GM12878 (cell line): ENCODE measurements at regions not wholly inside any gene's neighbourhood (a gene's known extent, or its start where the extent isn't known, plus 50 kb on each side); places are given as distances from the start of the nearest gene placed in this dataset.

Experiments
- ATAC-seq: fragments of 200-7000 bp; cut with Tn5 transposase; 3 replicates; pipeline ENCODE4 v1.9.1; 2020; ENCODE audit warnings: mild to moderate bottlenecking, moderate library complexity
- BruUV-seq: library from RNA; stranded (reverse); fragments of 400-500 nt; replicated peaks from 2 replicates; lab custom pipeline; 2021; lab: Mats Ljungman, UMichigan
- CTCF ChIA-PET: fragments of 300-600 bp; sonication (Branson Sonifier 250); formaldehyde crosslinking; extraction: SDS; loops from one replicate; lab custom pipeline; 2021; ENCODE audit warnings: inconsistent platforms; lab: Yijun Ruan, JAX
- POLR2A ChIA-PET: fragments of 350-600 bp; formaldehyde crosslinking; extraction: SDS; loops from one replicate; lab custom pipeline; 2021; ENCODE audit warnings: inconsistent platforms; lab: Charles Lee
- RAD21 ChIA-PET: fragments of 300-600 bp; sonication (Branson Sonifier 250); formaldehyde crosslinking; loops from one replicate; lab custom pipeline; 2023; ENCODE audit warnings: antibody characterized with exemption; ENCODE audit not compliant: unreplicated experiment; lab: Charles Lee
- SMC1A ChIA-PET: fragments of 300-600 bp; sonication (Branson Sonifier 250); formaldehyde crosslinking; loops from one replicate; lab custom pipeline; 2023; ENCODE audit not compliant: unreplicated experiment, uncharacterized antibody; lab: Charles Lee
- DNase-seq: peaks from one replicate; pipeline ENCODE4 v3.0.0-alpha.2; 2011; ENCODE audit warnings: low read depth, low spot score
- FAIRE-seq: peaks from 3 replicates; lab custom pipeline; 2011; peaks lifted over from hg19 to GRCh38; lab: Jason Lieb, UNC
- H2AFZ ChIP-seq: 2 replicates; pipeline ENCODE4 v1.6.0; 2011; ENCODE audit warnings: low read depth, low read length, control low read depth; ENCODE audit not compliant: control insufficient read depth
- H3K27ac ChIP-seq: 2 replicates; pipeline ENCODE4 v1.5.1; 2011; ENCODE audit warnings: control low read depth; ENCODE audit not compliant: control insufficient read depth, insufficient read depth
- H3K27me3 ChIP-seq, 2 experiments: replicated peaks in 1 of 2; 2 replicates each; pipeline versions ENCODE4 v1.6.0 to v1.6.1; 2011; ENCODE audit warnings: low read length in 1 of 2; ENCODE audit not compliant: control insufficient read depth in 2 of 2, insufficient read depth in 2 of 2
- H3K36me3 ChIP-seq, 2 experiments: 2 replicates each; pipeline ENCODE4 v1.5.1; 2011; ENCODE audit warnings: low read length in 1 of 2; ENCODE audit not compliant: control insufficient read depth in 2 of 2, insufficient read depth in 2 of 2
- H3K4me1 ChIP-seq: 2 replicates; pipeline ENCODE4 v1.6.1; 2011; ENCODE audit warnings: mild to moderate bottlenecking, low read length, moderate library complexity, mixed read lengths; ENCODE audit not compliant: control insufficient read depth, insufficient read depth
- H3K4me2 ChIP-seq: 2 replicates; pipeline ENCODE4 v1.6.0; 2011; ENCODE audit warnings: control low read depth; ENCODE audit not compliant: control insufficient read depth, insufficient read depth
- H3K4me3 ChIP-seq: fragments of 200-600 bp; sonication (generic); 2 replicates; pipeline ENCODE4 v1.5.1; 2016
- H3K79me2 ChIP-seq: 2 replicates; pipeline ENCODE4 v1.6.0; 2011; ENCODE audit warnings: low read length; ENCODE audit not compliant: control insufficient read depth, insufficient read depth
- H3K9ac ChIP-seq: 2 replicates; pipeline ENCODE4 v1.8.0; 2011; ENCODE audit warnings: low read length, control low read depth, mixed read lengths; ENCODE audit not compliant: control insufficient read depth, insufficient read depth
- H3K9me3 ChIP-seq: replicated peaks from 3 replicates; pipeline ENCODE4 v1.5.1; 2011; ENCODE audit warnings: mild to moderate bottlenecking, low read length; ENCODE audit not compliant: control insufficient read depth, insufficient read depth
- H4K20me1 ChIP-seq: 2 replicates; pipeline ENCODE4 v1.6.0; 2011; ENCODE audit not compliant: control insufficient read depth, insufficient read depth
- BRCA1 ChIP-seq: IDR thresholded peaks from 2 replicates; pipeline ENCODE4 v1.6.1; 2011; ENCODE audit warnings: low read depth, low read length, improper control_type of control experiment
- CBFB ChIP-seq: IDR thresholded peaks from 2 replicates; pipeline ENCODE4 v1.6.1; 2016; ENCODE audit warnings: antibody characterized with exemption, low read depth
- RAD21 ChIP-seq: IDR thresholded peaks from 2 replicates; pipeline ENCODE4 v1.6.1; 2011; ENCODE audit warnings: mild to moderate bottlenecking, low read depth, low read length, moderate library complexity; ENCODE audit not compliant: insufficient read depth
- SMC3 ChIP-seq: IDR thresholded peaks from 2 replicates; pipeline ENCODE4 v1.6.1; 2011; ENCODE audit warnings: low read length, improper control_type of control experiment, borderline replicate concordance
- TCF7 ChIP-seq: IDR thresholded peaks from 2 replicates; pipeline ENCODE4 v1.6.1; 2014; ENCODE audit warnings: antibody characterized with exemption, borderline replicate concordance
- YY1 ChIP-seq: IDR thresholded peaks from 2 replicates; pipeline ENCODE4 v1.6.1; 2011; ENCODE audit warnings: low read depth, mild to moderate bottlenecking, low read length
- ZNF207 ChIP-seq: fragments of 450-650 bp; IDR thresholded peaks from 2 replicates; pipeline ENCODE4 v1.6.1; 2014; ENCODE audit warnings: antibody characterized with exemption, mild to moderate bottlenecking, borderline replicate concordance
- ZNF384 ChIP-seq: IDR thresholded peaks from 2 replicates; pipeline ENCODE4 v1.6.1; 2012; ENCODE audit warnings: low read depth, mild to moderate bottlenecking, low read length, improper control_type of control experiment, borderline replicate concordance
- whole genome bisulfite sequencing: methylation state at CpG from one replicate; pipeline ENCODE4 v1.1.6; 2016; ENCODE audit warnings: low lambda C conversion rate; ENCODE audit not compliant: insufficient replicate concordance, insufficient coverage; ENCODE audit errors: missing lambda C conversion rate; 5-methylcytosine and 5-hydroxymethylcytosine counted together
- in situ Hi-C: fragments of 300-500 bp; cut with MboI; formaldehyde crosslinking; loops from 9 replicates; pipeline ENCODE4 v1.14.3; 2018; ENCODE audit warnings: mixed read lengths
- intact Hi-C: fragments of 100-400 bp; cut with micrococcal nuclease; formaldehyde crosslinking; loops from one replicate; pipeline ENCODE4 v1.14.2; 2022; ENCODE audit not compliant: unreplicated experiment
- TF ChIP-seq, protein P1 (sequence below): fragments of 450-650 bp; IDR thresholded peaks from 2 replicates; pipeline ENCODE4 v1.6.1; 2017; ENCODE audit warnings: antibody characterized with exemption, mild to moderate bottlenecking, moderate library complexity
- TF ChIP-seq, protein P2 (sequence below), 3 experiments: IDR thresholded peaks in 2 of 3; conservative IDR thresholded peaks in 1 of 3; 2 replicates each; pipeline ENCODE4 v1.5.1; 2011; ENCODE audit warnings: low read depth in 3 of 3, low read length in 3 of 3, mild to moderate bottlenecking in 3 of 3, control low read depth in 2 of 3, moderate library complexity in 2 of 3, inconsistent platforms in 1 of 3, mixed read lengths in 1 of 3; ENCODE audit not compliant: control insufficient read depth in 2 of 3, insufficient read depth in 1 of 3; ENCODE audit errors: extremely low read depth in 1 of 3

DNA sequence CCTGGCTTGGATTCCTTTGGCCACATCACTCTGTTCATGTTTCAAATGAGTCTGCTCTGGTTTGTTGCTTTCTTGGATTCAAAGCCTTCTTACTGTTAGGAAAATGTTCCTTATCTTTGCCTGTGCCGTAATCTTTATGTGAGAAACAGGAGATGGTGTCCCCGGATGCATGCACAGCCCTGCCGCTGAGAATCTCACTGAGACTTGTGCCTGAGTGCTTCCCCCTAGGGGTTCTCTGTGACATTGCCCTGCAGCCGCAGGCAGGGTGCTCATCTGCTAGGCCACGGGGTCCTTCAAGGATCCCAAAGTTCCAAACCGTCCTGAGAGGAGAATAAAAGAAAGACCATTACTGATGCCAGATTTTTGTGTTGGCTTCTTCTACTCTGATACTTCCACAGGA, 81.4 kb upstream of the ANKRD55 start:
- Histone ChIP-seq H3K27ac (no peak overlapping the region), H4K20me1 (no peaks in the 10 kb centered on the region), H3K4me3 (no peak overlapping the region), H3K4me1 (peaks cover 15% of the 10 kb centered on the region), H3K4me2 (no peak overlapping the region), H3K27me3 (no peaks in the 10 kb centered on the region), H2AFZ (peak overlapping the region; percentile 30; the same call in 1 of the 2 replicates), H3K36me3 (no peaks in the 10 kb centered on the region), H3K79me2 (no peaks in the 10 kb centered on the region), H3K9me3 (no peaks in the 10 kb centered on the region; the same call in 2 of the 3 replicates), H3K9ac (no peak overlapping the region)
- WGBS: 37% methylated on average over 6 of the region's 6 CpGs
- in situ Hi-C loops (no loop called here), intact Hi-C loops (loop anchor here (2.0 kb wide), 1 partner anchor 44 kb away; no protein-coding TSS in a partner anchor)
- CTCF ChIA-PET: interaction anchor here (1.0 to 5.2 kb wide), 10 partner anchors 10 to 136 kb away, joined by 3 to 45 read pairs (median 6); no protein-coding TSS in a partner anchor
- TF ChIP-seq, protein P1, sequence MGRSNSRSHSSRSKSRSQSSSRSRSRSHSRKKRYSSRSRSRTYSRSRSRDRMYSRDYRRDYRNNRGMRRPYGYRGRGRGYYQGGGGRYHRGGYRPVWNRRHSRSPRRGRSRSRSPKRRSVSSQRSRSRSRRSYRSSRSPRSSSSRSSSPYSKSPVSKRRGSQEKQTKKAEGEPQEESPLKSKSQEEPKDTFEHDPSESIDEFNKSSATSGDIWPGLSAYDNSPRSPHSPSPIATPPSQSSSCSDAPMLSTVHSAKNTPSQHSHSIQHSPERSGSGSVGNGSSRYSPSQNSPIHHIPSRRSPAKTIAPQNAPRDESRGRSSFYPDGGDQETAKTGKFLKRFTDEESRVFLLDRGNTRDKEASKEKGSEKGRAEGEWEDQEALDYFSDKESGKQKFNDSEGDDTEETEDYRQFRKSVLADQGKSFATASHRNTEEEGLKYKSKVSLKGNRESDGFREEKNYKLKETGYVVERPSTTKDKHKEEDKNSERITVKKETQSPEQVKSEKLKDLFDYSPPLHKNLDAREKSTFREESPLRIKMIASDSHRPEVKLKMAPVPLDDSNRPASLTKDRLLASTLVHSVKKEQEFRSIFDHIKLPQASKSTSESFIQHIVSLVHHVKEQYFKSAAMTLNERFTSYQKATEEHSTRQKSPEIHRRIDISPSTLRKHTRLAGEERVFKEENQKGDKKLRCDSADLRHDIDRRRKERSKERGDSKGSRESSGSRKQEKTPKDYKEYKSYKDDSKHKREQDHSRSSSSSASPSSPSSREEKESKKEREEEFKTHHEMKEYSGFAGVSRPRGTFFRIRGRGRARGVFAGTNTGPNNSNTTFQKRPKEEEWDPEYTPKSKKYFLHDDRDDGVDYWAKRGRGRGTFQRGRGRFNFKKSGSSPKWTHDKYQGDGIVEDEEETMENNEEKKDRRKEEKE: no peak
- TF ChIP-seq TCF7 (no peak), ZNF207 (no peak), ZNF384 (no peak), RAD21 (peak; percentile 64), SMC3 (peak; percentile 42), CBFB (no peak), BRCA1 (no peak), YY1 (0 out of 2 replicates have a peak, but pooled peaks have one; percentile 31)
- TF ChIP-seq, protein P2, sequence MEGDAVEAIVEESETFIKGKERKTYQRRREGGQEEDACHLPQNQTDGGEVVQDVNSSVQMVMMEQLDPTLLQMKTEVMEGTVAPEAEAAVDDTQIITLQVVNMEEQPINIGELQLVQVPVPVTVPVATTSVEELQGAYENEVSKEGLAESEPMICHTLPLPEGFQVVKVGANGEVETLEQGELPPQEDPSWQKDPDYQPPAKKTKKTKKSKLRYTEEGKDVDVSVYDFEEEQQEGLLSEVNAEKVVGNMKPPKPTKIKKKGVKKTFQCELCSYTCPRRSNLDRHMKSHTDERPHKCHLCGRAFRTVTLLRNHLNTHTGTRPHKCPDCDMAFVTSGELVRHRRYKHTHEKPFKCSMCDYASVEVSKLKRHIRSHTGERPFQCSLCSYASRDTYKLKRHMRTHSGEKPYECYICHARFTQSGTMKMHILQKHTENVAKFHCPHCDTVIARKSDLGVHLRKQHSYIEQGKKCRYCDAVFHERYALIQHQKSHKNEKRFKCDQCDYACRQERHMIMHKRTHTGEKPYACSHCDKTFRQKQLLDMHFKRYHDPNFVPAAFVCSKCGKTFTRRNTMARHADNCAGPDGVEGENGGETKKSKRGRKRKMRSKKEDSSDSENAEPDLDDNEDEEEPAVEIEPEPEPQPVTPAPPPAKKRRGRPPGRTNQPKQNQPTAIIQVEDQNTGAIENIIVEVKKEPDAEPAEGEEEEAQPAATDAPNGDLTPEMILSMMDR (IDR thresholded peaks at IDR 0.05 in 2 of 3, conservative IDR thresholded peaks at IDR 0.05 in 1 of 3; ENCODE audit: control insufficient read depth in 2 of 3, extremely low read depth in 1 of 3, insufficient read depth in 1 of 3, low read depth in 3 of 3, low read length in 3 of 3): peak; percentile 62 to 96 (median 91)
- DNase-seq (no peak), ATAC-seq (peak; percentile 85), FAIRE-seq (no peak)
- POLR2A ChIA-PET: interaction anchor here (1.6 kb wide), 1 partner anchor 14 kb away, joined by 4 read pairs; no protein-coding TSS in a partner anchor
- SMC1A ChIA-PET: interaction anchor here (2.6 kb wide), 1 partner anchor 524 kb away, joined by 15 read pairs; no protein-coding TSS in a partner anchor
- RAD21 ChIA-PET: interaction anchor here (1.0 to 1.1 kb wide), 2 partner anchors 44 to 46 kb away, joined by 3 read pairs; no protein-coding TSS in a partner anchor
- no TSS peak for BruUV-seq
